Erythroblast (primary cell): ENCODE measurements at regions not wholly inside any gene's neighbourhood (a gene's known extent, or its start where the extent isn't known, plus 50 kb on each side); places are given as distances from the start of the nearest gene placed in this dataset.

Source experiments
- GATA1 ChIP-seq: IDR thresholded peaks from 2 replicates; pipeline ENCODE4 v1.6.1; 2011; ENCODE audit warnings: low read depth, mild to moderate bottlenecking, control low read depth, low read length, moderate library complexity
- POLR2A ChIP-seq: IDR thresholded peaks from 2 replicates; pipeline ENCODE4 v1.6.1; 2011; ENCODE audit warnings: mild to moderate bottlenecking, low read length

GRCh38 chr10:63699785-63700613, 178.8 kb downstream of the REEP3 start:
- no peak for TF ChIP-seq POLR2A
- TF ChIP-seq GATA1: no peak
